K562 (cell line): ENCODE measurements at regions not wholly inside any gene's neighbourhood (a gene's known extent, or its start where the extent isn't known, plus 50 kb on each side); places are given as distances from the start of the nearest gene placed in this dataset.

Experiments
- ATAC-seq: fragments of 200-7000 bp; cut with Tn5 transposase; 3 replicates; pipeline ENCODE4 v1.9.1; 2020; ENCODE audit warnings: moderate library complexity
- BruUV-seq: library from RNA; stranded (reverse); fragments of 400-500 nt; replicated peaks from 2 replicates; lab custom pipeline; 2021; lab: Mats Ljungman, UMichigan
- CTCF ChIA-PET: fragments of 300-600 bp; formaldehyde crosslinking; extraction: SDS; loops from one replicate; lab custom pipeline; 2021; ENCODE audit warnings: low intra/inter-chr PET ratio; lab: Yijun Ruan, JAX
- POLR2A ChIA-PET: fragments of 300-600, 350-650 bp; sonication (Branson Sonifier 250); formaldehyde crosslinking; extraction: SDS; loops from one replicate; lab custom pipeline; 2021; ENCODE audit warnings: antibody characterized with exemption, inconsistent platforms; lab: Yijun Ruan, JAX
- DNase-seq, 4 experiments: peaks; one replicate each; pipeline versions ENCODE4 v3.0.0 to v3.0.0-alpha.2; 2011 to 2018; ENCODE audit warnings: low spot score in 3 of 4, mixed read lengths in 3 of 4; ENCODE audit errors: extremely low read depth in 1 of 4
- FAIRE-seq: peaks from 2 replicates; lab custom pipeline; 2011; peaks lifted over from hg19 to GRCh38; lab: Jason Lieb, UNC
- H2AFZ ChIP-seq: 2 replicates; pipeline ENCODE4 v1.6.0; 2011; ENCODE audit warnings: low read depth, low read length, control low read depth, inconsistent platforms
- H3K27ac ChIP-seq: fragments of 200-600 bp; 3 replicates; pipeline ENCODE4 v1.8.0; 2011; ENCODE audit warnings: low read depth, mild to moderate bottlenecking, control low read depth, inconsistent platforms, low read length, moderate library complexity, mixed read lengths; ENCODE audit errors: extremely low read depth
- H3K27me3 ChIP-seq, 2 experiments: fragments of 300-600 bp in 1 of 2; 2 replicates in 1 of 2; 3 replicates in 1 of 2; pipeline versions ENCODE4 v1.6.0 to v1.8.0; 2011; ENCODE audit warnings: inconsistent platforms in 2 of 2, low read length in 2 of 2, mild to moderate bottlenecking in 1 of 2, mixed read lengths in 1 of 2, moderate library complexity in 1 of 2; ENCODE audit not compliant: control insufficient read depth in 2 of 2, insufficient read depth in 2 of 2
- H3K36me3 ChIP-seq: fragments of 300-600 bp; 3 replicates; pipeline ENCODE4 v1.8.0; 2011; ENCODE audit warnings: mild to moderate bottlenecking, low read length, inconsistent platforms; ENCODE audit not compliant: control insufficient read depth, insufficient read depth
- H3K4me1 ChIP-seq, 2 experiments: fragments of 200-600 bp in 1 of 2; replicated peaks in 1 of 2; 2 replicates in 1 of 2; 3 replicates in 1 of 2; pipeline versions ENCODE4 v1.5.1 to v1.8.0; 2011; ENCODE audit warnings: inconsistent platforms in 2 of 2, low read length in 2 of 2, mild to moderate bottlenecking in 1 of 2, mixed read lengths in 1 of 2, moderate library complexity in 1 of 2; ENCODE audit not compliant: control insufficient read depth in 2 of 2, insufficient read depth in 2 of 2
- H3K4me2 ChIP-seq: 2 replicates; pipeline ENCODE4 v1.6.1; 2011; ENCODE audit warnings: low read length, control low read depth, inconsistent platforms, mixed read lengths; ENCODE audit not compliant: insufficient read depth
- H3K4me3 ChIP-seq: fragments of 200-600 bp; sonication (generic), shearing (Covaris generic); 2 replicates; pipeline ENCODE4 v1.5.1; 2016; ENCODE audit warnings: control low read depth, inconsistent platforms
- H3K79me2 ChIP-seq: fragments of 200-600 bp; 3 replicates; pipeline ENCODE4 v1.8.0; 2011; ENCODE audit warnings: low read length, inconsistent platforms; ENCODE audit not compliant: control insufficient read depth, insufficient read depth
- H3K9ac ChIP-seq, 2 experiments: 2 replicates each; pipeline versions ENCODE4 v1.6.0 to v1.6.1; 2011; ENCODE audit warnings: low read depth in 2 of 2, low read length in 2 of 2, control low read depth in 1 of 2, inconsistent platforms in 1 of 2, mild to moderate bottlenecking in 1 of 2, mixed read lengths in 1 of 2; ENCODE audit not compliant: insufficient read depth in 1 of 2
- H3K9me1 ChIP-seq: one replicate; pipeline ENCODE4 v1.6.0; 2011; ENCODE audit warnings: inconsistent platforms, mild to moderate bottlenecking, low read length, moderate library complexity; ENCODE audit not compliant: control insufficient read depth, insufficient read depth
- H3K9me3 ChIP-seq: replicated peaks from 2 replicates; pipeline ENCODE4 v1.5.1; 2011; ENCODE audit warnings: low read depth, low read length, inconsistent platforms; ENCODE audit not compliant: control insufficient read depth, insufficient read depth
- H4K20me1 ChIP-seq: replicated peaks from 2 replicates; pipeline ENCODE4 v1.6.1; 2011; ENCODE audit warnings: low read length, inconsistent platforms, mixed read lengths; ENCODE audit not compliant: control insufficient read depth, insufficient read depth
- RAD21 ChIP-seq, 2 experiments: fragments of 250-450 bp in 1 of 2; fragments of 450-650 bp in 1 of 2; sonication (Bioruptor Pico) in 1 of 2; formaldehyde crosslinking in 1 of 2; IDR thresholded peaks in 1 of 2; conservative IDR thresholded peaks in 1 of 2; 2 replicates each; pipeline versions ENCODE4 v1.4.0 to v1.8.0; 2020 to 2022; ENCODE audit warnings: mild to moderate bottlenecking in 2 of 2, moderate library complexity in 1 of 2
- ZFX ChIP-seq: sonication (generic); formaldehyde crosslinking; IDR thresholded peaks from 2 replicates; pipeline ENCODE4 v1.8.0; 2022; ENCODE audit warnings: mild to moderate bottlenecking, missing genetic modification reagents, moderate library complexity
- WGBS: fragments of 100-300 bp; shearing (Covaris generic); methylation state at CpG from one replicate; pipeline ENCODE4 v1.1.6; 2016; ENCODE audit warnings: low coverage, mixed read lengths; ENCODE audit not compliant: insufficient coverage; ENCODE audit errors: missing lambda C conversion rate; 5-methylcytosine and 5-hydroxymethylcytosine counted together
- in situ Hi-C: fragments of 300-500 bp; cut with MboI; formaldehyde crosslinking; loops from 4 replicates; pipeline ENCODE4 v1.15.0; 2018; ENCODE audit warnings: inconsistent platforms, mixed read lengths
- intact Hi-C: fragments of 100-400 bp; cut with micrococcal nuclease; formaldehyde crosslinking; loops from 2 replicates; pipeline ENCODE4 v1.14.2; 2022
- TF ChIP-seq, protein P1 (sequence below): sonication (generic); formaldehyde crosslinking; IDR thresholded peaks from 2 replicates; pipeline ENCODE4 v1.8.0; 2022; ENCODE audit warnings: missing genetic modification reagents, mild to moderate bottlenecking, borderline replicate concordance
- TF ChIP-seq, protein P2 (sequence below), 2 experiments: fragments of 450-650 bp; IDR thresholded peaks; 2 replicates each; pipeline ENCODE4 v1.6.1; 2016

DNA sequence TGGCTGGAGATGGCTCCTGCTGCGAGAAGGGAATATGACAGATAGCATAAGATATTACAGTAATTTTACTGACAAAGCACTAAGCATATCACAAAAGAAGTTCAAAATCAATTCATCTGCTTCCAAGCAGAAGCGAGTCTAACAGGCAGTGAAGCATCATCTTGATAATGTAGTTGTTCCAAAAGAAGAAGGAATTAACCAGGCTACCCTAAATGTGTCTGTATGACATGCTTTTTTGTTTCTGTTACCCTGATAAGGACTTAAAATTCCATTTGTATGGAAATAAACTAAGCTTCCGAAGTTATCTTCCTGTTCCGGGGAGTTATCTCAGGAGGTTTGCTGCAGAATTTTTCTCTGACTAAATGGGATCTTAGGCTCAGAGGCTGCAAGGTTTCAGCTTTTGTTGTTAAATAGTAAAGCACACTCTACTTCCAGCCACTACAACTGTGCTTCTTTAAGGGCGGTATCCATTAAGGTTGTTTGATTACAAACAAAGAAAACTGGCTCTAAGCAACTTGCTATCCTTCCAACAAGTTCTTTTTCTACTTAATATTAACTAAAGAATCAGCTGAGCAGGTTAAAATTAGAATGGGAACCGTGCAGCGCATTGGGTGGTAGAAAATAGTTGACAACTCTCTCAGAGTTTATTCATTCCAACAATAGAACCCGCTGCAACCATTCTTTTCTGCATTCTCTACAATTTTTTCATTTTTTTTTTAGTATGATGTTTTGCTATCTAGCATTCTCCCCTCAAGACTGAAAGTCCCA lies 607.3 kb downstream of the UQCRFS1 start (continued):
- TF ChIP-seq, protein P1, sequence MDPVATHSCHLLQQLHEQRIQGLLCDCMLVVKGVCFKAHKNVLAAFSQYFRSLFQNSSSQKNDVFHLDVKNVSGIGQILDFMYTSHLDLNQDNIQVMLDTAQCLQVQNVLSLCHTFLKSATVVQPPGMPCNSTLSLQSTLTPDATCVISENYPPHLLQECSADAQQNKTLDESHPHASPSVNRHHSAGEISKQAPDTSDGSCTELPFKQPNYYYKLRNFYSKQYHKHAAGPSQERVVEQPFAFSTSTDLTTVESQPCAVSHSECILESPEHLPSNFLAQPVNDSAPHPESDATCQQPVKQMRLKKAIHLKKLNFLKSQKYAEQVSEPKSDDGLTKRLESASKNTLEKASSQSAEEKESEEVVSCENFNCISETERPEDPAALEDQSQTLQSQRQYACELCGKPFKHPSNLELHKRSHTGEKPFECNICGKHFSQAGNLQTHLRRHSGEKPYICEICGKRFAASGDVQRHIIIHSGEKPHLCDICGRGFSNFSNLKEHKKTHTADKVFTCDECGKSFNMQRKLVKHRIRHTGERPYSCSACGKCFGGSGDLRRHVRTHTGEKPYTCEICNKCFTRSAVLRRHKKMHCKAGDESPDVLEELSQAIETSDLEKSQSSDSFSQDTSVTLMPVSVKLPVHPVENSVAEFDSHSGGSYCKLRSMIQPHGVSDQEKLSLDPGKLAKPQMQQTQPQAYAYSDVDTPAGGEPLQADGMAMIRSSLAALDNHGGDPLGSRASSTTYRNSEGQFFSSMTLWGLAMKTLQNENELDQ (CRISPR knock-in tag): no peak
- TF ChIP-seq RAD21 (CRISPR knock-in tag; conservative IDR thresholded peaks at IDR 0.05 in 1 of 2, IDR thresholded peaks at IDR 0.05 in 1 of 2): peak in 1 of 2 experiments; percentile 35; a peak in 1 of 4 replicates

DNA sequence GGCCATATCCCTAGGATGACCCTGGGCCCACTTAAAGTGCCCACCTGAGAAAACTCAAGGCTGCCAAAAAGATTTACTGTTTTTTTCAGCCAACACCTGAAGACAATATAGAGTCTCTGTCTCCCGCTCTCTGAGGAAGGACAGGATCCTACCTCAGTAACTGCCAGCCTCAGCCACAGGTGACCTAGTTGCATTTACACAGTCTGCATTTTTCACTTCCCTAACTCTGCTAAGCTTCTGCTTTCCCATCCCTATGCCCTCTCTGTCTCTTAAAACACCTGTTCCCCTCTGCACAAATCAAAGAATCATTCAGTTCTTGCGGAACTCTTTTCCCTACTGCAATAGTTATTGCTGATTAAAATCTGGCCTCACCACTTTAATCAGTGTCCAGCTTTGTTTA lies 609.5 kb downstream of the UQCRFS1 start:
- WGBS: 51% methylated on average over 2 of the region's 2 CpGs
- H3K9ac ChIP-seq: peak overlapping the region in 1 of 2 experiments; percentile 98; a peak in 2 of 4 replicates
- POLR2A ChIA-PET: interaction anchor here (0.7 to 7.2 kb wide), 6 partner anchors 14 to 84 kb away, joined by 3 to 81 read pairs (median 4); no protein-coding TSS in a partner anchor
- H3K4me2 ChIP-seq: peak overlapping the region; percentile 79
- no peaks in the 10 kb centered on the region for H4K20me1 ChIP-seq
- no peak overlapping the region for H3K4me3 ChIP-seq
- no peaks in the 10 kb centered on the region for H3K9me1 ChIP-seq
- no peak for TF ChIP-seq ZFX (CRISPR knock-in tag)
- TF ChIP-seq, protein P2, sequence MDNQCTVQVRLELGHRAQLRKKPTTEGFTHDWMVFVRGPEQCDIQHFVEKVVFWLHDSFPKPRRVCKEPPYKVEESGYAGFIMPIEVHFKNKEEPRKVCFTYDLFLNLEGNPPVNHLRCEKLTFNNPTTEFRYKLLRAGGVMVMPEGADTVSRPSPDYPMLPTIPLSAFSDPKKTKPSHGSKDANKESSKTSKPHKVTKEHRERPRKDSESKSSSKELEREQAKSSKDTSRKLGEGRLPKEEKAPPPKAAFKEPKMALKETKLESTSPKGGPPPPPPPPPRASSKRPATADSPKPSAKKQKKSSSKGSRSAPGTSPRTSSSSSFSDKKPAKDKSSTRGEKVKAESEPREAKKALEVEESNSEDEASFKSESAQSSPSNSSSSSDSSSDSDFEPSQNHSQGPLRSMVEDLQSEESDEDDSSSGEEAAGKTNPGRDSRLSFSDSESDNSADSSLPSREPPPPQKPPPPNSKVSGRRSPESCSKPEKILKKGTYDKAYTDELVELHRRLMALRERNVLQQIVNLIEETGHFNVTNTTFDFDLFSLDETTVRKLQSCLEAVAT (IDR thresholded peaks at IDR 0.05): 0 out of 4 replicates have a peak, but pooled peaks of 1 of the 2 experiments have one; percentile 47
- no peak overlapping the region for H2AFZ ChIP-seq
- 0 out of 2 replicates have a peak, but pooled peaks cover 2% of the 10 kb centered on the region for H3K9me3 ChIP-seq
- peak overlapping the region; percentile 99 for H3K27ac ChIP-seq
- no peak for DNase-seq
- no peak for ATAC-seq
- in situ Hi-C loops (no loop called here), intact Hi-C loops (no loop called here)
- H3K79me2 ChIP-seq: peaks cover 84% of the 10 kb centered on the region
- no peaks in the 10 kb centered on the region for H3K27me3 ChIP-seq
- CTCF ChIA-PET: no interaction called here
- peaks cover 18% of the 10 kb centered on the region for H3K36me3 ChIP-seq
- no peak for FAIRE-seq
- peaks cover 46 to 64% of the 10 kb centered on the region in 2 experiments for H3K4me1 ChIP-seq
- BruUV-seq: no TSS peak
